CD4-positive, alpha-beta memory T cell (primary cell): ENCODE measurements at regions not wholly inside any gene's neighbourhood (a gene's known extent, or its start where the extent isn't known, plus 50 kb on each side); places are given as distances from the start of the nearest gene placed in this dataset.

Experiments
- CTCF ChIA-PET: fragments of 350-600 bp; sonication (Branson Sonifier 250); formaldehyde crosslinking; loops from one replicate; lab custom pipeline; 2021; ENCODE audit warnings: inconsistent platforms; ENCODE audit not compliant: partially characterized antibody; lab: Charles Lee
- POLR2A ChIA-PET: fragments of 350-600 bp; sonication (Branson Sonifier 250); formaldehyde crosslinking; loops from one replicate; lab custom pipeline; 2021; ENCODE audit not compliant: partially characterized antibody; lab: Charles Lee
- DNase-seq, 5 donors: peaks; one replicate each; pipeline versions ENCODE4 v3.0.0 to v3.0.0-alpha.2; 2020 to 2022; ENCODE audit warnings: mixed read lengths in 1 of 5
- H3K27ac ChIP-seq: one replicate; pipeline ENCODE4 v1.7.0; 2013; ENCODE audit warnings: low read depth, low read length
- H3K27me3 ChIP-seq: 2 replicates; pipeline ENCODE4 v1.7.0; 2013; ENCODE audit warnings: mild to moderate bottlenecking, low read length, moderate library complexity; ENCODE audit not compliant: insufficient read depth
- H3K36me3 ChIP-seq: 2 replicates; pipeline ENCODE4 v1.7.0; 2013; ENCODE audit warnings: mild to moderate bottlenecking, low read length, moderate library complexity; ENCODE audit not compliant: insufficient read depth
- H3K4me1 ChIP-seq: 2 replicates; pipeline ENCODE4 v1.7.0; 2013; ENCODE audit warnings: mild to moderate bottlenecking, low read length, moderate library complexity; ENCODE audit not compliant: insufficient read depth
- H3K4me3 ChIP-seq, 2 donors: one replicate each; pipeline ENCODE4 v1.7.0; 2013; ENCODE audit warnings: low read length in 2 of 2, mild to moderate bottlenecking in 1 of 2
- H3K9me3 ChIP-seq, 2 donors: one replicate each; pipeline ENCODE4 v1.7.0; 2013; ENCODE audit warnings: low read length in 2 of 2, control low read depth in 1 of 2; ENCODE audit not compliant: control insufficient read depth in 1 of 2
- H3K27ac Mint-ChIP-seq, 7 donors: one replicate each; pipeline ENCODE4 v1.8.0; 2020 to 2021; ENCODE audit warnings: mixed read lengths in 7 of 7, mild to moderate bottlenecking in 6 of 7, inconsistent platforms in 3 of 7, moderate library complexity in 3 of 7
- H3K27me3 Mint-ChIP-seq, 2 donors: one replicate each; pipeline ENCODE4 v1.8.0; 2020 to 2021; ENCODE audit warnings: mixed read lengths in 2 of 2
- H3K36me3 Mint-ChIP-seq, 2 donors: one replicate each; pipeline ENCODE4 v1.8.0; 2020 to 2021; ENCODE audit warnings: mixed read lengths in 2 of 2, inconsistent platforms in 1 of 2, mild to moderate bottlenecking in 1 of 2
- H3K4me1 Mint-ChIP-seq, 4 donors: one replicate each; pipeline ENCODE4 v1.8.0; 2020 to 2021; ENCODE audit warnings: mixed read lengths in 4 of 4, mild to moderate bottlenecking in 1 of 4
- H3K4me3 Mint-ChIP-seq, 8 donors: one replicate each; pipeline ENCODE4 v1.8.0; 2020 to 2021; ENCODE audit warnings: mixed read lengths in 8 of 8, mild to moderate bottlenecking in 7 of 8, moderate library complexity in 6 of 8, inconsistent platforms in 3 of 8
- H3K9me3 Mint-ChIP-seq, 8 donors: one replicate each; pipeline ENCODE4 v1.8.0; 2020 to 2021; ENCODE audit warnings: mixed read lengths in 8 of 8, mild to moderate bottlenecking in 5 of 8, inconsistent platforms in 3 of 8, moderate library complexity in 1 of 8
- intact Hi-C: fragments of 100-400 bp; cut with micrococcal nuclease; formaldehyde crosslinking; loops from one replicate; pipeline ENCODE4 v1.15.1; 2023

- H3K36me3 Mint-ChIP-seq = no peaks in the 10 kb centered on the region
- CTCF ChIA-PET = no interaction called here
- no peaks in the 10 kb centered on the region for H3K4me1 ChIP-seq
- no peak overlapping the region for H3K27ac ChIP-seq
- H3K4me3 ChIP-seq = no peak overlapping the region
- H3K27ac Mint-ChIP-seq = no peak overlapping the region
- intact Hi-C loops = no loop called here
- no peak for DNase-seq
- H3K4me1 Mint-ChIP-seq = no peaks in the 10 kb centered on the region
- no peaks in the 10 kb centered on the region for H3K36me3 ChIP-seq
- H3K27me3 ChIP-seq = no peaks in the 10 kb centered on the region
- POLR2A ChIA-PET = no interaction called here
- H3K9me3 ChIP-seq = no peaks in the 10 kb centered on the region
- no peak overlapping the region for H3K4me3 Mint-ChIP-seq
- H3K27me3 Mint-ChIP-seq = peaks cover 1 to 7% of the 10 kb centered on the region in 2 donors
- H3K9me3 Mint-ChIP-seq = peaks cover 0 to 7% (median 4%) of the 10 kb centered on the region in 8 donors
Measured at GRCh38 chr12:114185036-114185435, 218.9 kb upstream of the RBM19 start.

GRCh38 chr12:114174326-114174725 lies 208.2 kb upstream of the RBM19 start:
- Histone ChIP-seq H3K27ac (no peak overlapping the region), H3K27me3 (no peaks in the 10 kb centered on the region), H3K9me3 (no peaks in the 10 kb centered on the region), H3K4me1 (no peaks in the 10 kb centered on the region), H3K36me3 (no peaks in the 10 kb centered on the region), H3K4me3 (no peak overlapping the region)
- intact Hi-C loops = no loop called here
- no peaks in the 10 kb centered on the region for H3K36me3 Mint-ChIP-seq
- POLR2A ChIA-PET = no interaction called here
- peaks cover 0 to 2% of the 10 kb centered on the region in 2 donors for H3K27me3 Mint-ChIP-seq
- no peak overlapping the region for H3K4me3 Mint-ChIP-seq
- DNase-seq = no peak
- CTCF ChIA-PET = no interaction called here
- no peak overlapping the region for H3K27ac Mint-ChIP-seq
- H3K9me3 Mint-ChIP-seq = peaks cover 0 to 2% (median 0%) of the 10 kb centered on the region in 8 donors
- no peaks in the 10 kb centered on the region for H3K4me1 Mint-ChIP-seq

DNA sequence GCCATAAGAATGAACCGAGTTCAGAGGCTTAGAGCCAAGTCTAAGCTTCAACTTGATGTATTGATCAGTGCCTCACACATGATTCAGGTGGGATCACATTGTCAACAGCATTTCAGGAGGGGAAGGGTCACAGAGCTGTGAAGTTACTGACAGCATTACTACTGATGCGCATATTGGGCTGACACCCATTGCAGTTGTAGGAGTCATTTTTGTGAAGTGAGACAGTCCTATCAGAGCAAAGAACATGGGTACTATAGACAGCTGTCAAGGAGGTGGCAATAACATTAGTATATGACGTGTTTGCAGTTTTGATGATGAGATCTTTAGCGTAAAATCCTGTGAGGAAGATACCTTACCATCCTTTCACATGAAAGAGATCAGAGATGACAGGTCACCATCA lies 206.0 kb upstream of the RBM19 start:
- H3K36me3 ChIP-seq = no peaks in the 10 kb centered on the region
- CTCF ChIA-PET = no interaction called here
- Mint-ChIP-seq H3K4me1 (no peaks in the 10 kb centered on the region), H3K4me3 (no peak overlapping the region), H3K27ac (no peak overlapping the region), H3K27me3 (peaks cover 0 to 2% of the 10 kb centered on the region in 2 donors), H3K36me3 (no peaks in the 10 kb centered on the region), H3K9me3 (peaks cover 0 to 2% (median 0%) of the 10 kb centered on the region in 8 donors)
- intact Hi-C loops = no loop called here
- H3K4me3 ChIP-seq = no peak overlapping the region
- H3K27me3 ChIP-seq = no peaks in the 10 kb centered on the region
- DNase-seq = no peak
- H3K27ac ChIP-seq = no peak overlapping the region
- H3K4me1 ChIP-seq = no peaks in the 10 kb centered on the region
- no peaks in the 10 kb centered on the region for H3K9me3 ChIP-seq
- POLR2A ChIA-PET = no interaction called here

- intact Hi-C loops = no loop called here
- H3K36me3 Mint-ChIP-seq = no peaks in the 10 kb centered on the region
- H3K27me3 Mint-ChIP-seq = peaks cover 0 to 2% of the 10 kb centered on the region in 2 donors
- Histone ChIP-seq H3K36me3 (no peaks in the 10 kb centered on the region), H3K4me3 (no peak overlapping the region), H3K27ac (no peak overlapping the region), H3K27me3 (no peaks in the 10 kb centered on the region), H3K4me1 (no peaks in the 10 kb centered on the region), H3K9me3 (no peaks in the 10 kb centered on the region)
- ChIA-PET CTCF (interaction anchor here (1.1 to 1.4 kb wide), 2 partner anchors 13 to 24 kb away, joined by 3 read pairs; no protein-coding TSS in a partner anchor), POLR2A (no interaction called here)
- DNase-seq = no peak
- H3K27ac Mint-ChIP-seq = no peak overlapping the region
- H3K4me3 Mint-ChIP-seq = no peak overlapping the region
- no peaks in the 10 kb centered on the region for H3K4me1 Mint-ChIP-seq
- peaks cover 0 to 3% (median 0%) of the 10 kb centered on the region in 8 donors for H3K9me3 Mint-ChIP-seq
Measured at GRCh38 chr12:114168061-114168460, 201.9 kb upstream of the RBM19 start.

DNA sequence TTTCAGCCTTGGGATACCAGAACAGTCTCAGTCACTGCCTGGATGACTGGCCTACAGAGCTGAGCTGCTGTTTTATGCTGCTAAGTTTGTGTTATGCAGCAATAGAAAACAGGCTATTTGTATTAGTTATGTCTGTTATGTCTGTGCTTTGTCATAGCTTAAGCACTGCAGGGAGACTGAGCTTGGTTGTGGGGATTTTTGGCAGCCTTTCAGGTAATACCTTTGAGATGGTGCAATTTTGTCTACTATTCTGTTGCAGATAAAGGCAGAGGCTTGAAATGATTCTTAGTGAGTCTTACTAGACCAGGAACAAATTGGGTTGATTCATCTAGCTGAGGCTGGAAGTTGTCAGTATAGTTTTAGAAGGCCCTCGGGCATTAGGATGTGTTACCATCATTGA lies 201.3 kb upstream of the RBM19 start:
- H3K27me3 ChIP-seq = no peaks in the 10 kb centered on the region
- Mint-ChIP-seq H3K9me3 (peaks cover 0 to 3% (median 0%) of the 10 kb centered on the region in 8 donors), H3K27ac (no peak overlapping the region), H3K4me3 (no peak overlapping the region), H3K4me1 (no peaks in the 10 kb centered on the region), H3K27me3 (peaks cover 0 to 2% of the 10 kb centered on the region in 2 donors), H3K36me3 (no peaks in the 10 kb centered on the region)
- H3K36me3 ChIP-seq = no peaks in the 10 kb centered on the region
- no peak overlapping the region for H3K27ac ChIP-seq
- no peaks in the 10 kb centered on the region for H3K4me1 ChIP-seq
- ChIA-PET CTCF (interaction anchor here (1.1 to 1.4 kb wide), 2 partner anchors 14 to 23 kb away, joined by 3 read pairs; no protein-coding TSS in a partner anchor), POLR2A (no interaction called here)
- no peaks in the 10 kb centered on the region for H3K9me3 ChIP-seq
- no peak for DNase-seq
- no peak overlapping the region for H3K4me3 ChIP-seq
- intact Hi-C loops = no loop called here

DNA sequence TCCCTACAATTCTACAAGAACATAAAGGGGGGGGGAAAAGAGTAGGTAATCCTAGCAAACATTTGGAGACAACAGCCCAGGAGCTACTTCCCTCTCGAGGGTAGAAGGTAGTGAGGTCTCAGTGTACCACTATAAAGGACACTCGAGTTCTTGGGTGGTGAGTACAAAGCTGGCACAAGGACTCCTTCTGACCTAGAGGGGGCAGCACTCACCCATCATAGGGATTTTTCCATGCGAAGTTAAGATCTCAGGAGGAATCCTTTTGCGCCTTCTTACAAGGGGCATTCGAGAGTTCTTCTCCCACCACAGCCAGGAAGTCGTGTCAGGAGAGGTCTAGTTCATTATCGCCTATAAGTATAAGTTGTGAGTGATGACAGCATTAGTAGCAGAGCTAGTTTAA lies 200.2 kb upstream of the RBM19 start:
- Histone ChIP-seq H3K4me1 (no peaks in the 10 kb centered on the region), H3K27me3 (no peaks in the 10 kb centered on the region), H3K27ac (no peak overlapping the region), H3K9me3 (no peaks in the 10 kb centered on the region), H3K36me3 (no peaks in the 10 kb centered on the region), H3K4me3 (no peak overlapping the region)
- Mint-ChIP-seq H3K9me3 (peaks cover 0 to 3% (median 0%) of the 10 kb centered on the region in 8 donors), H3K4me1 (no peaks in the 10 kb centered on the region), H3K4me3 (no peak overlapping the region), H3K27me3 (peaks cover 0 to 2% of the 10 kb centered on the region in 2 donors), H3K27ac (no peak overlapping the region), H3K36me3 (no peaks in the 10 kb centered on the region)
- intact Hi-C loops = no loop called here
- POLR2A ChIA-PET = no interaction called here
- DNase-seq = no peak
- CTCF ChIA-PET = no interaction called here

DNA sequence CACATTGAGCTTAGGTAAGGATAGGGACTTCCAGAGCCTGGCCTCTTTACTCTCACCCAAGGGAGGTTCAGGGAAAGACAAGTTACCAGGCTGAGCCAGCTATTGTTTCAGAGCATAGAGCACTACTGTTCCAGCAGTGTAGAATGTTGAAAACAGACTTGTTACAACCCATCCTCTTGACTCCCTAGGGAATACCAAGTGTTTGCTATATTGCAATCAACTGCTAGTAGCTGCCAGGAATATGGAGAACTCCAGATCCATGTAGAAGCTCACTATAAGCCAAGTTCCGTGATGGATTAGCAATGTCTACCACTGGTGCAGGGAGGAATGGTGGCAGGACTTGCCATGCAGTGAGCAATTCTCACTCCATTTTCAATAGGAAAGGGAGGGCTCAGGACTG lies 199.8 kb upstream of the RBM19 start:
- H3K4me3 Mint-ChIP-seq = no peak overlapping the region
- H3K36me3 ChIP-seq = no peaks in the 10 kb centered on the region
- POLR2A ChIA-PET = no interaction called here
- H3K36me3 Mint-ChIP-seq = no peaks in the 10 kb centered on the region
- H3K9me3 Mint-ChIP-seq = peaks cover 0 to 3% (median 0%) of the 10 kb centered on the region in 8 donors
- H3K4me1 Mint-ChIP-seq = no peaks in the 10 kb centered on the region
- no peak for DNase-seq
- intact Hi-C loops = no loop called here
- peaks cover 0 to 2% of the 10 kb centered on the region in 2 donors for H3K27me3 Mint-ChIP-seq
- H3K27ac Mint-ChIP-seq = no peak overlapping the region
- no peaks in the 10 kb centered on the region for H3K27me3 ChIP-seq
- no peaks in the 10 kb centered on the region for H3K4me1 ChIP-seq
- CTCF ChIA-PET = no interaction called here
- no peak overlapping the region for H3K27ac ChIP-seq
- H3K9me3 ChIP-seq = no peaks in the 10 kb centered on the region
- H3K4me3 ChIP-seq = no peak overlapping the region

- Mint-ChIP-seq H3K36me3 (no peaks in the 10 kb centered on the region), H3K9me3 (peaks cover 0 to 3% (median 0%) of the 10 kb centered on the region in 8 donors), H3K4me3 (no peak overlapping the region), H3K4me1 (no peaks in the 10 kb centered on the region), H3K27ac (no peak overlapping the region), H3K27me3 (no peaks in the 10 kb centered on the region)
- ChIA-PET CTCF (no interaction called here), POLR2A (no interaction called here)
- Histone ChIP-seq H3K36me3 (no peaks in the 10 kb centered on the region), H3K4me3 (no peak overlapping the region), H3K27me3 (no peaks in the 10 kb centered on the region), H3K4me1 (no peaks in the 10 kb centered on the region), H3K27ac (no peak overlapping the region), H3K9me3 (no peaks in the 10 kb centered on the region)
- intact Hi-C loops = no loop called here
- no peak for DNase-seq
Measured at GRCh38 chr12:114164351-114164750, 198.2 kb upstream of the RBM19 start.
